ENCODE measurements at regions not wholly inside any gene's neighbourhood (a gene's known extent, or its start where the extent isn't known, plus 50 kb on each side); places are given as distances from the start of the nearest gene placed in this dataset.
"Not testable (repeated sequence)": the region's sequence is repeated elsewhere in the genome, so short reads cannot be mapped to it uniquely, and the experiment has no call there.

GRCh38 chr14:87387806-87388205 is 605.2 kb downstream of the GALC start:
- DNase-seq (ENCODE audit: low read depth), result no peak
- TF ChIP-seq MYC (IDR thresholded peaks at IDR 0.05; ENCODE audit: low read depth, low read length), result no peak
- TF ChIP-seq POLR2A (IDR thresholded peaks at IDR 0.05; ENCODE audit: extremely low read depth, insufficient read length), result no peak
- TF ChIP-seq, protein P1, sequence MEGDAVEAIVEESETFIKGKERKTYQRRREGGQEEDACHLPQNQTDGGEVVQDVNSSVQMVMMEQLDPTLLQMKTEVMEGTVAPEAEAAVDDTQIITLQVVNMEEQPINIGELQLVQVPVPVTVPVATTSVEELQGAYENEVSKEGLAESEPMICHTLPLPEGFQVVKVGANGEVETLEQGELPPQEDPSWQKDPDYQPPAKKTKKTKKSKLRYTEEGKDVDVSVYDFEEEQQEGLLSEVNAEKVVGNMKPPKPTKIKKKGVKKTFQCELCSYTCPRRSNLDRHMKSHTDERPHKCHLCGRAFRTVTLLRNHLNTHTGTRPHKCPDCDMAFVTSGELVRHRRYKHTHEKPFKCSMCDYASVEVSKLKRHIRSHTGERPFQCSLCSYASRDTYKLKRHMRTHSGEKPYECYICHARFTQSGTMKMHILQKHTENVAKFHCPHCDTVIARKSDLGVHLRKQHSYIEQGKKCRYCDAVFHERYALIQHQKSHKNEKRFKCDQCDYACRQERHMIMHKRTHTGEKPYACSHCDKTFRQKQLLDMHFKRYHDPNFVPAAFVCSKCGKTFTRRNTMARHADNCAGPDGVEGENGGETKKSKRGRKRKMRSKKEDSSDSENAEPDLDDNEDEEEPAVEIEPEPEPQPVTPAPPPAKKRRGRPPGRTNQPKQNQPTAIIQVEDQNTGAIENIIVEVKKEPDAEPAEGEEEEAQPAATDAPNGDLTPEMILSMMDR (IDR thresholded peaks at IDR 0.05; ENCODE audit: low read depth, low read length), result no peak
- TF ChIP-seq MAX (IDR thresholded peaks at IDR 0.05; ENCODE audit: low read depth, low read length), result no peak

GRCh38 chr14:87386524-87386923 is 606.5 kb downstream of the GALC start:
- peak; percentile 2 for DNase-seq (ENCODE audit: low read depth)
- TF ChIP-seq, protein P1 (IDR thresholded peaks at IDR 0.05; ENCODE audit: low read depth, low read length), result no peak
- TF ChIP-seq MYC (IDR thresholded peaks at IDR 0.05; ENCODE audit: low read depth, low read length), result no peak
- no peak overlapping the region for H3K4me3 ChIP-seq (ENCODE audit: low read depth, low read length)

More at GRCh38 chr14:87387806-87388205, 605.2 kb downstream of the GALC start:
- no peak overlapping the region for H3K4me3 ChIP-seq (ENCODE audit: low read depth, low read length)

- TF ChIP-seq MYC (IDR thresholded peaks at IDR 0.05; ENCODE audit: low read depth, low read length), result no peak
- no peak for TF ChIP-seq MAX (IDR thresholded peaks at IDR 0.05; ENCODE audit: low read depth, low read length)
- no peak for TF ChIP-seq POLR2A (IDR thresholded peaks at IDR 0.05; ENCODE audit: extremely low read depth, insufficient read length)
- TF ChIP-seq, protein P1 (IDR thresholded peaks at IDR 0.05; ENCODE audit: low read depth, low read length), result no peak
- no peak for DNase-seq (ENCODE audit: low read depth)
- no peak overlapping the region for H3K4me3 ChIP-seq (ENCODE audit: low read depth, low read length)
Measured at GRCh38 chr14:87380054-87380453, 612.9 kb downstream of the GALC start.

- TF ChIP-seq MYC (IDR thresholded peaks at IDR 0.05; ENCODE audit: low read depth, low read length) (no peak), POLR2A (IDR thresholded peaks at IDR 0.05; ENCODE audit: extremely low read depth, insufficient read length) (no peak), MAX (IDR thresholded peaks at IDR 0.05; ENCODE audit: low read depth, low read length) (no peak)
- TF ChIP-seq, protein P1 (IDR thresholded peaks at IDR 0.05; ENCODE audit: low read depth, low read length), result no peak
- DNase-seq (ENCODE audit: low read depth), result no peak
- no peak overlapping the region for H3K4me3 ChIP-seq (ENCODE audit: low read depth, low read length)
Measured at GRCh38 chr14:87368751-87369150, 624.2 kb downstream of the GALC start.

- not testable (repeated sequence) for DNase-seq (ENCODE audit: low read depth); H3K4me3 ChIP-seq (ENCODE audit: low read depth, low read length)
Measured at GRCh38 chr14:87360246-87360645, 632.7 kb downstream of the GALC start.

DNA sequence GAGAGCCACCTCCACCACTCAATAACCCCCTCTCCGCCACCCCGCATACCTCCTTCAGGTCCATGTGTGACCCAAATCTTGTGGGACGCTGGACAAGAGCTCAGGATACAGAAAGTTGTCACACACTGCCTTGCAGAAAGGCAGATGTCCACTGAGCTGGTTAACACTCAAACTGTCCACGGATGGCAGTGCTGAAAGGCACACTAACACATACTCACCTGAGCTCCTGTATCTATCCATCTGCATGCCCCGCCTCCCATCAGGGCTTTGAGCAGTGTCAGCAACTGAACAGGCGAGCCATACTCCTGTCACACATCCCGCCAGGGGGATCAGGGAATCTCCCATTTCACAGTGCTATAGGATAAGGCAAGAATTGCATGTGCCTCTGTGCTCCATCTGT is 642.0 kb downstream of the GALC start:
- TF ChIP-seq MYC (IDR thresholded peaks at IDR 0.05; ENCODE audit: low read depth, low read length), result no peak
- TF ChIP-seq MAX (IDR thresholded peaks at IDR 0.05; ENCODE audit: low read depth, low read length), result no peak
- TF ChIP-seq, protein P1 (IDR thresholded peaks at IDR 0.05; ENCODE audit: low read depth, low read length), result no peak
- TF ChIP-seq POLR2A (IDR thresholded peaks at IDR 0.05; ENCODE audit: extremely low read depth, insufficient read length), result no peak
- DNase-seq (ENCODE audit: low read depth), result no peak
- H3K4me3 ChIP-seq (ENCODE audit: low read depth, low read length), result no peak overlapping the region

Measured in NB4 (cell line).